Stimulated activated CD4-positive, alpha-beta T cell treated with anti-CD3 and anti-CD28 coated beads, Interleukin-4, amount 100 ng/mL, for 4 hours (primary cell): ENCODE measurements at regions not wholly inside any gene's neighbourhood (a gene's known extent, or its start where the extent isn't known, plus 50 kb on each side); places are given as distances from the start of the nearest gene placed in this dataset.
A peak's percentile ranks its signal among the peaks of the same experiment; 100 is the strongest.

ENCODE experiments used
- DNase-seq, 2 experiments: peaks; one replicate each; pipeline ENCODE4 v3.0.0-alpha.2; 2020

- DNase-seq, result no peak
Measured at GRCh38 chr1:112267929-112268328, 128.1 kb upstream of the CTTNBP2NL start.

- DNase-seq, result no peak
Measured at GRCh38 chr1:112268408-112268807, 127.6 kb upstream of the CTTNBP2NL start.

GRCh38 chr1:112271270-112271669, 124.7 kb upstream of the CTTNBP2NL start:
- DNase-seq, result no peak

GRCh38 chr1:112272101-112272772, 123.8 kb upstream of the CTTNBP2NL start:
- DNase-seq, result no peak

GRCh38 chr1:112284796-112285195, 111.2 kb upstream of the CTTNBP2NL start:
- DNase-seq, result no peak

- DNase-seq, result no peak
Measured at GRCh38 chr1:112285316-112285715, 110.7 kb upstream of the CTTNBP2NL start.

- DNase-seq, result no peak
Measured at GRCh38 chr1:112285746-112286145, 110.3 kb upstream of the CTTNBP2NL start.

- no peak for DNase-seq
Measured at GRCh38 chr1:112296908-112297307, 99.1 kb upstream of the CTTNBP2NL start.

GRCh38 chr1:112297536-112297935, 98.5 kb upstream of the CTTNBP2NL start:
- DNase-seq, result no peak

GRCh38 chr1:112298558-112298957, 97.5 kb upstream of the CTTNBP2NL start:
- peak in 1 of 2 experiments; percentile 11 for DNase-seq

- DNase-seq, result no peak
Measured at GRCh38 chr1:112304126-112304525, 91.9 kb upstream of the CTTNBP2NL start.

- DNase-seq, result no peak
Measured at GRCh38 chr1:112304612-112305011, 91.4 kb upstream of the CTTNBP2NL start.

GRCh38 chr1:112307930-112308591, 88.0 kb upstream of the CTTNBP2NL start:
- no peak for DNase-seq

- no peak for DNase-seq
Measured at GRCh38 chr1:112308716-112309115, 87.3 kb upstream of the CTTNBP2NL start.

- no peak for DNase-seq
Measured at GRCh38 chr1:112309499-112309898, 86.5 kb upstream of the CTTNBP2NL start.

- DNase-seq, result no peak
Measured at GRCh38 chr1:112312315-112312714, 83.7 kb upstream of the CTTNBP2NL start.

- DNase-seq, result no peak
Measured at GRCh38 chr1:112312879-112313278, 83.1 kb upstream of the CTTNBP2NL start.

- no peak for DNase-seq
Measured at GRCh38 chr1:112316254-112316913, 79.6 kb upstream of the CTTNBP2NL start.

- no peak for DNase-seq
Measured at GRCh38 chr1:112317140-112317539, 78.9 kb upstream of the CTTNBP2NL start.

- DNase-seq, result no peak
Measured at GRCh38 chr1:112317611-112318062, 78.4 kb upstream of the CTTNBP2NL start.

- no peak for DNase-seq
Measured at GRCh38 chr1:112318263-112318662, 77.8 kb upstream of the CTTNBP2NL start.

GRCh38 chr1:112318698-112319370, 77.2 kb upstream of the CTTNBP2NL start:
- no peak for DNase-seq

GRCh38 chr1:112319371-112320040, 76.5 kb upstream of the CTTNBP2NL start:
- DNase-seq, result no peak
